Epidermal melanocyte (primary cell): ENCODE measurements at regions not wholly inside any gene's neighbourhood (a gene's known extent, or its start where the extent isn't known, plus 50 kb on each side); places are given as distances from the start of the nearest gene placed in this dataset.

Experiments
- DNase-seq: peaks from one replicate; pipeline ENCODE4 v3.0.0; 2011; ENCODE audit warnings: low spot score; ENCODE audit not compliant: insufficient read length

GRCh38 chr3:74564560-74564959 is 49.9 kb downstream of the CNTN3 start:
- no peak for DNase-seq

DNA sequence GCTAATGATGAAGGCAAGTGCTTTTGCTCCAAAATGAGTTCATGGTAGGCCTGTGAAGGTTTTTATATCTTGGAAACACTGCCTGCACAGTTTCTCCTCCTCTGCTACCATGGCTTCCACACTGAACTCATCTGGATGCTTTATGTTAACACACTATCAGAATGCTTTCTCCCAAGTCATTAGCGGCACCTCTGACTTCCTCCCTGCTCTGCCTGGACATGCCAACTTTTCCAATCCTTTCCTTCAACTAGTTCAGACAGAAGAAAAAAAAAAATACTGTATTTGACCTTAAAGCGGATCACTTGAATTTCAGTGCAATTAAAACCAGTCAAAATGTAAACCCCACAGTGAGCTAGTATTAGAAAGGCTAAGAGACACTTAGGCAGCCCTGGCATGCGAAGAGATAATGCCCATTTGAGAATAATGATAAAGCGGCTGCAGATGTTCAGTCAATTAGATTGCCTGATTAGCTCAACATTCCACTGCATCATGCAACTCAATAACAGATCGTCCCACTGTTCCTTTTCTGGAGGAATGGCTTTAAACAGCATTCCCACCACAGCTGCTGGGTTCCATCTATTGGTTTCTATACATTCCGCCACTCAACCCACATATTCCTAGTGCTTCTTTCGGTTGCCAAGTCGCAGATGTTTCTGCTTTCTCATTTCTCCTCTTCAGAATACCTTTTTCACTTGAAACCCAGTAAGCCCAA is 51.7 kb downstream of the CNTN3 start:
- DNase-seq, result no peak

GRCh38 chr3:74561881-74562280 is 52.6 kb downstream of the CNTN3 start:
- DNase-seq, result no peak

DNA sequence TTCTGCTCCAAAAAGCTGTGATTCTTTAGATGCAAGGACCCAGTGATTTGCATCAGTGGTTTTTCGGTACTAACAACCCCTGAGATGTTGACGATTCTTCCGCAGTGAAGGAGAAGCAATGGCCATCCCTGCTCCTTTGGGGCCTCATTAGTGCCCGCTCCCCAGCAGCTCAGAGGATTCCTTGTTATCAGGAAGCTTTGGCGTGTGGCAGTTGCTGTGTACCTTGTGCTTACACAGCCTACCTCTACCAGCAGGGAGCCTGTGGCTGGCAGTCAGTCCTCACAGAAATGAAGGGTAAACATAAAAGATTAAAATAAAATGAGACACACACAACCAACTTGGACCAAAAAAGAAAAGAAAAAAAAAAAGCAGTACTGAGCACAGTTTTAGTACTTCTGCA is 55.2 kb downstream of the CNTN3 start:
- DNase-seq, result no peak

DNA sequence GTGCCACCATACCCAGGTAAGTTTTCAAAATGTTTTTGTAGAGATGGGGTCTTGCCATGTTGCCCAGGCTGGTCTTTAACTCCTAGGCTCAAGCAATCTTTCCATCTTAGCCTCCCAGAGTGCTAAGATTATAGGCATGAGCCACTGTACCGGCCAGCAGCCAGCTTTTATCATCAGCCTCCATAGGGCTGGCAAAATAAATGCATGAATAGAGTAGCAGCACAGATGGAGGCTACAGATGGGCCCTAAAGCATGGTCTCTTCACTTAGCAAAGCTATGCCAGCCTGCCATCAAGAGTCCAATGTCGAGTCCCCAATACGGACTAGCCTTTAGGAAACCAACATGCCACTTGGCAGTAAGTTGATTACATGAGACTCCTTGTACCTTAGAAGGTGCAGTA is 63.8 kb downstream of the CNTN3 start:
- DNase-seq, result no peak

DNA sequence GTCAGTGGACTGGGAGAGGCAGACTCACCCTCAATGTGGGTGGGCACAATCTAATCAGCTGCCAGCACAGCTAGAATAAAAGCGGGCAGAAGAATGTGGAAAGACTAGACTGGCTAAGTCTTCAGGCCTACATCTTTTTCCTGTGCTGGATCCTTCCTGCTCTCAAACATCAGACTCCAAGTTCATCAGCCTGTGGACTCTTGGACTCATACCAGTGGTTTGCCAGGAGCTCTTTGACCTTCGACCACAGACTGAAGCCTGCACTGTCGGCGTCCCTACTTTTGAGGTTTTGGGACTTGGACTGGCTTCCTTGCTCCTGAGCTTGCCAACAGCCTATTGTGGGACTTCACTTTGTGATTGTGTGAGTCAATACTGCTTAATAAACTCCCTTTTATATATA is 68.0 kb downstream of the CNTN3 start:
- DNase-seq, result no peak

DNA sequence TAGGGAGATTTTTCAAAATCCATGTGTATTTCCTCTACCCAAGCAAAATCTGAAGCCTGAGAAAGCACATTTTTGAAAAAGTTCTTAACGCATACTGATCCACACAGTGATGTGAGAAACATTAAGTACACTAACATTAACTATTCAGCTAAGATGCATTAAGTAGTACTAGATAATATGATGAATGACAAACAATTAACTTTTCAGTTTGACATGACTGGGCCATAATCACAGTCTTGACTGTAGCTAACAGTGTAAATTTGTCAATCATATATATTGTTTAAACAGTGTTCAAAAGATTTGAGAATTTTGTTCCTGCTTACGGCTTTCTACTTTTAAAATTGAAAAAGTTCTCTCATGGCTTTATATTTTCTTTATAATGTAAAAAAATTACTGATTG is 72.0 kb downstream of the CNTN3 start:
- DNase-seq, result no peak

DNA sequence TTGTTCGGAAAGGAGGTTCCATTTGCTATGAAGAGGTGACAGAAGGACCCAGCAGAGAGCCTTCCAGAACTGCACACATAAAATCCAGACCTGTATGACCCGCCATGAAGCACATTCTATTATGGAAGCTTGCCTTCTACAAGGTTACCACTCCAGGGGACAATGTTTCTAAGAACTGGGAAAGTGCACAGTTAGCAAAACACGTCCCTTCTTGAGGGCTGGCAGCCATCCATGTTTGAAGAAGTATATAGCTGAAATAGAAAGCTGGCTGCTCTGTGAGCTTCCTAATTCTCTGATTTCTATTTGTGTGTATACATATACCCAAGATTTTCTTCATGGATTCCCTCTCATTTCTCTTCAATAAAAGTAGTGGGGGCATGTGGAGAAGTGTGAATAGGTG is 74.6 kb downstream of the CNTN3 start:
- no peak for DNase-seq

DNA sequence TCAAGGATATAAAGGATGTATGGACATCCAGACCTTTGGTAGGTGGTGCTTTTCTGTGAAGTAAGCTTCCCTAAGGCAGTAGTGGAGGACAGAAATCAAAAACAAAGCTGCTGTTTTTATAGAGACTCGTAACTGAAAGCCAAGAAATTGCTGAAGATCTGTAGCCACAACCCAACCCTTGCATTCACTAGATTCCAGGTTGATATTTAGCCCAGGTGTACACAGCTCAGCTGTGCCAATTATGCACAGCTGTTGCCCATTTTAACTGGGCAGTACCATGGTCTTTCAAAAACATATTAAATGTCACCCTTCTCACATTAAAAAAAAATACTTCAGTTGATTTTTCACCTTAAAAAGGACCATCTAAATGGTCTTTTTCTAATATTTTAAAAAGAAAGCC is 75.8 kb downstream of the CNTN3 start:
- no peak for DNase-seq

DNA sequence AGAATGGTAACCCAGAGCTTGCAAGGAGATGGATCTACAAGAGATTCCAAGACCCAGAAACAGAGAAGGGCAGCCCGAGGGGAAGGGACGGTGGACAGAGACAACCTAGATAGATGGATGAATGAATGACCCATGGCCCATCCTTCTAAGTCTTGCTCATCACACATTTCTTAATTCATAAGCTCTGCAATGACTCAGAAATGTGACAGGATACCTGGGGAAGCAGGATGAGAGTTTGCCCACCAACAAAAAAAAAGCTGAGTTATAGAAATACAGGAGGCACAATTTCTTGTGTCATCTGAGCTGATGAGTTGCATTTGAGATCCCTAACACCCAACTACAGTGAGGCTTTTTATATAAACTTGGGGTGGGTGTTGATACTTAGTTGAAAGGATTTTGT is 76.6 kb downstream of the CNTN3 start:
- no peak for DNase-seq

DNA sequence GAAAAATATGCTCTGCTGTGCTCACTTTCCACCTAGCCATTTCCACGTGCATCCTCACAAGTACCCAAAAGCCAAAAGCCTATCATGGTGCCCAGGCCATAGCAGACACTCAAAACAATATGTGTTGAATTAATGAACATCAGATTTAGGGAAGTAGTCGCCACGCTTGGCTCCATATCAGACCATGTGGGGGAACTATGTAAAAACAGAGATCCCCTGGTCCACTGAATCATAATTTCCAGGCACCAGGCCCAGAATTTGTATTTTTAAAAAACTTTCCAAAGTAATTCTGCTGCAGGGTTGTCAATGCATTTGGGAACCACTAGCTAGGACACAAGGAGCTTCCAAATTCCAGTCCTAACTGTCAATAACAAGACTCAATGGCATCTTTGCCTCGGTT is 77.3 kb downstream of the CNTN3 start:
- no peak for DNase-seq

GRCh38 chr3:74535281-74535680 is 79.2 kb downstream of the CNTN3 start:
- DNase-seq, result no peak

GRCh38 chr3:74534611-74535010 is 79.8 kb downstream of the CNTN3 start:
- no peak for DNase-seq

DNA sequence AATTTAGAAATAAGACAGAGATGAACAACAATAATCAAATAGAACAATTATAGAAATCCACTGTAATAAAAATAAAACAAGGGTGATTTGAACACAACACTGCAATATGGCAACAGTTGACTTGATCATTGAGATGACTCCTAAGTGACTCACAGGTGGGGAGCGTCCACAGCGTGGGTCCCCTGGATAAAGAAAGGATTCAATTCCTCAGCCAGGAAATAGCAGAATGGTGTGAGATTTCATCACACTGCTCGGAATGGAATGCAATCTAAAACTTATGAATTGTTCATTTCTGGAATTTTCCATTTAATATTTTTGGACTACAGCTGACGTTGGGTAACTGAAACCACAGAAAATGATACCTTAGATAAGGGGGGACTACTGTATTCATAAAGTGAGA is 82.0 kb downstream of the CNTN3 start:
- DNase-seq, result no peak

DNA sequence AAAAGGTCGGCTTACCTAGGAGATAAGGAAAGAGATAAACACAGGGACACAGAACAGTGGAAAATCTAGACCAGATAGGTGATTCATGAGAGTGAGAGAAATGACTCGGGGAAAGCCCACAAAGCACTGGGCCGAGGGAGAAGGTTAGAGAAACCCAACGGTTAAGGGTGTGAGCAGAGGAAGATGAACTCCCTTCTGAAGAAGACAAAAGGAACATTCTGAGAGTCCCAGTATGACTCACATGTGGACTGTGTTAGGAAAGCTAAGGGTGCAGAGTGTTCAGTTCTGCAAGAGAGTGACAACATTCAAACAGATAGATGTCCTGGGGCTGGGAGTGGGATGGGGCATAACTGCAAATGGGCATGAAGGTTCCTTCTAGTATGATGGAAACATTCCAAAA is 83.0 kb downstream of the CNTN3 start:
- no peak for DNase-seq

- no peak for DNase-seq
Observed at GRCh38 chr3:74529145-74529544, 85.3 kb downstream of the CNTN3 start.

DNA sequence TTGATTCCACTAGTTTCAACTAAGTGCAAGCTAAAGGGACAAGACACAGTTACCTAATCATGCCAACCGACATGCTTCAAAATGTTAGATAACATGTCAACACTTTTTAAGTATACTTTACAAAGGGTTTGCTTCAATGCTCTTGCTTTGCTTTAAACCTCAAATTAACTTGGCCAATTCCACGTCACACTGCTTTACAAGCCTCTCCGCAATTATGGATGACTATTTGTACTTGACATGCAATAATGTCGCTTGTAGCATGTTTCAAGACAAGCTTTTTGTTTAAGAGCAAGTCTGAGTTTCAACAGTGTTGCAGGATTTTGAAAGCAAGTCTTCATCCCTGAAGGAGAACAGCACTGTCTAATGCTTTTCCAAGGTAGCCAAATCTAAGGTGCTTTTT is 86.9 kb downstream of the CNTN3 start:
- no peak for DNase-seq

DNA sequence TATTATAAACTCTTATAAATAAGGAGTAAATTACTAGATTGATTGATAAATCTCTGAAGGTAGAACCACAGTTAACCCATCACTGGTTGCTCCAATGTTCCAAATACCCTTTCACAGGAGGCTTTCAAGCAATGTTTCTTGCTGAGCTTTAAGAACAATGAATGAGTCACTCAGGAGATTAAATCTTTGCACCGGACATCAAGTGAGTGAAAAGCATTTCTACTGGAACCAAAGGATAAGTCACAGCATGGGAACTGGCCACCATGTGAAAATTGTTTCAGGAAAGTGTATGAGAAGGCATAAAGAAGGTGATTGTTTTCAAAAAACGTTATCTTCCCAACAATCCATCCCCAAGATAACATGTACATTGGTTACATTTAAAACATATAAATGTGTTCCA is 90.6 kb downstream of the CNTN3 start:
- DNase-seq, result no peak

DNA sequence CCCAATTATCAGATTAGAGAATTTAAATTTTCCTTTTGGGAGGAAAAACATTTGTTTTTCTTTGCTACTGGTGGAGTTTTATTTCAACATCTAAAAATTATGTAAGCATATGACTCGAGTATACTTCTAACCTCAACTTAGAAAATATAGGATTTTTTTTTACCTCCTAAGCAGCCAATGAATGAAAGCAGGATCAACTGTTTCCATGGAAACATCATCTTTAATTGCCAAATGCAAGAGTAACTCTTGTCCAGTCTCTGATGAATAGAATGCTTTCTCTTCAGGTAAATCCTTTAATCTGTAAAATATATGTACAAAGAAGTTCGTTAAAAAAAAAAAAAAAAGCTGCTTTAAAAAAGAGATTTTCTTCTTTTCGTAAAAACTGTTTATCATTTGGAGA is 93.6 kb downstream of the CNTN3 start:
- DNase-seq, result no peak

GRCh38 chr3:74518610-74519009 is 95.8 kb downstream of the CNTN3 start:
- DNase-seq, result no peak

GRCh38 chr3:74516019-74516418 is 98.4 kb downstream of the CNTN3 start:
- DNase-seq, result no peak

- DNase-seq, result no peak
Observed at GRCh38 chr3:74515451-74515850, 99.0 kb downstream of the CNTN3 start.

DNA sequence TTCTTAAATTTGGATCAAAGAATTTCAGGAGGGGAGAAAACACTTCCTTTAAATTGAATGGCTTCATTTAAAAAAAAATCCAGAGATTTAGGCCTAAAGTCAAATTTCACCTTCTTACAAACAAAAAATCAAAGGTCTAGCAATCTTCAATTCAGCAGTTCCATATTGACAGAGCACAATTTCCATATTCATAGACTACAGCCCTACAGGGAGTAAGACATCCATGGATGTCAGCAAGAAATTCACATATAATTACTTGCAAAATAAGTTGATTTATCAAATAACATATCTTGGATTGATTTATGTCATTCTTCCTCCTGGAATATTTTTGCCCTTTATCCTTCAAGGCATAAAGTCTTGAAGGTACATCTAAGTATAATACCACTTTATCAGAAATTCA is 103.4 kb downstream of the CNTN3 start:
- DNase-seq, result no peak

GRCh38 chr3:74510261-74510818 is 104.1 kb downstream of the CNTN3 start:
- DNase-seq, result no peak
